ENCODE measurements at regions not wholly inside any gene's neighbourhood (a gene's known extent, or its start where the extent isn't known, plus 50 kb on each side); places are given as distances from the start of the nearest gene placed in this dataset.

DNA sequence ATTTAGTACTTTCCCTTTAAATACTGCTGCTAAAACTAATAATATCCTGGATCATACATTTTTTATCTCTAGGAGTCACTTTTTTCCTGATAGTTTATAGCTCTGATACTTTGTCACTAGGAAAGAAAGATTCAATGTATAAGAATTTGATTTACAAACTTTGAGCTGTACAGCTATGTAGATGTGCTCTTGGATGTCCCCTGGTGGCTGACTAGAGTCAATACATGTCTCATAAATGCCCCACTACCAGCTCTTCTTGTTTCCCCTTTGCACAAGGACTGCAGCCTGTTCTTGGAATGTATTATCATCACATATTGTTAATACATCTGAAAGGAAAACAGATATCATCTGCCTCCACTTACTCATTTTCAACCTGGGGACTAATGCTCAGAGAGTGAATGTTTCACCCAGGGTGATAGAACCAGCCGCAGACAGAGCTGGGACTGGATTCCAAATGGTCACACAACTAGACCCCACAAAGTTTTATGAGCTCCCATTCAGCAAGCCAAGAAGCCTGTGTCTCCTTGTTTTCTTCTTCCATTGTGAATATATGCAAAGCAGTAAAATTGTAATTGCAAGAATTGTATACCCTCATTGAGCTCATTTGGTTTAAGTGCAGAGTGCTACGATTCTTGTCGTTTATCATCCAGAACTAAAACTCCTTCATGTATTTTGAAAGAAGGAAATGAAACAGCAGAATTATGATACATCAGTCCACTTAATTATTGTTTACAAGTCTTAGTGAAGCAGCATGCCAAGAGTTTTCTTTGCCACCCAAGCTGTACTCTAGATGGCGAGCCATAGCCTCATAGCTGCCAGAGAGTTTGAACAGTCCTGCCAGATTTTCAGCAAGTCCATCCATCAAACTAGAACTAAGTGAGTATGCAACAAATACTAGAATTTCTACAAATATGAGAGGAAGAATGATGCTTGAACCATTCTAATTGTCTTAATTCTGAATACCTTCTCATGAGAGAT, 261.6 kb upstream of the LMCD1 start:
- intact Hi-C loops (cut with micrococcal nuclease): loop anchor here (5.0 kb wide), 1 partner anchor 177 kb away; no protein-coding TSS in a partner anchor

DNA sequence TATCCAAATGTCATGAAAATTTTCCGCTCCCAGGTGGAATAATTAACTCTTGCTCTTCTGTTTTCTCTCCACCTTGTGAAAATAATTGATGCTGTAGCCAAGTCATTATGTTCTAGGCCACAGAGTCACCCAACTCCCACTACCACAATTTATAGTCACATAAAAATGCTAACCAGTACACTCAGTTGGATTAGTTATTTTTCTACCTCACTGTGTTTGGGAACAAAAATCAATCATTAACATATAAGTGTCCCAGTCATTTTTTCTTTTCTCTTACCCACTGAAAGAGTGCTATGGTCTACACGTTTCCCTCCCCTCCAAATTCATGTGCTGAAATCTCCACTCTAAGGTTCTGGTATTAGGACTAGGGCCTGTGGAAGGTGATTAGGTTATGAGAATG, 255.6 kb upstream of the LMCD1 start:
- intact Hi-C loops (cut with micrococcal nuclease): no loop called here

DNA sequence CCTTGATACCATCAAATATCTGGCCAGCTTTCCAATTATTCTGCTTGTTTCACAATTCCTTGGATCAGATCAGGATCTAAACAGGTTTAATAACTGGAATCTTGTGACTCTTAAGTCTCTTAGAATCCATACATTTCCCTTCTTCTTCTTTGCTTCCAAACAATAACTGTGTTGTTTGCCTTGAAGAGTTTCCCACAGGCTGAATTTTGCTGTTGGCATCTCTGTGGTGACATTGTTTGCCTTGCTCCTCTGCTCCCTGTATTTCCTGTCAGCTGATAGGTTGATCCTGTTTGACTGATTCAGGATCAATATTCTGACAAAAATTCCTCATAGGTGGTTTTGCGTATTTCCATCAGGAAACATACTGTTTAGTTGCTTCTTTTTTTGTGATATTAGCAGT, 248.4 kb upstream of the LMCD1 start:
- intact Hi-C loops (cut with micrococcal nuclease): no loop called here

DNA sequence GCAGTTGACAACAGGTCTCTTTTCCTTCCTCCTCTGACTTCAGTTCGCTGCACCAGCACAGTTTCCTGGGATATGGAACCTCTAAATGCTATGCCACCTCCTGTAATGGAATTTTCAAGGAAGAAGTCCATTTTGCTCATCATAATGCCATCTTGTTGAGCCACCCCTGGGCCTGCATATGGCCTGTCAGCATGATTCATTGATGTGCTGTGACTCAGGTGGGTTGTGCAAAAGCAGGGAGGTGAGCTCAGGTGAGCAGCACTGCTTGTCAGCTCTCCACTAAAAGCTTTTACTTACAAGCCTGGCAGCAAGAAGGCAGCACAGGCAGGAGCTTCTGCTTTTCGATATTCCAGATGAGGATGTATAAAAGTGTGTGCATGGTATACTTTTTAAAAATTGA, 247.1 kb upstream of the LMCD1 start:
- intact Hi-C loops (cut with micrococcal nuclease): no loop called here

DNA sequence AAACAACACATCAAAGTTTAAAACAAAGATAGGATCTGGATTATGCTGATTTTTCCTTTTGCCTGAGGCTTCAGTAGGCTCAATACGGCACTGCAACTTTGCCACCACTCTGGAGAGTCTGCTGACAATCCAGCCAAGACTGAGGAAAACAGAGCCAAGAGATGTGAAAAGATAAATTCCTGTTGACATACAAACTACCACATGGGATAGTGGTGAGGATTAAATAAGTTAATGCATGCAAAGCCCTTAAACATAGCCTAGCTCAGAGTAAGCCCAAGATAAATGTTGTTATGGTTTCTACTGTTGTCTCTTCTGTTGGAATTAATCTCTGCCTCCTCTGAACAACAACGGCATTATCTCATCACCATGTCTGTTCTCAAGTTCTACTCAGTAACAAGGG, 245.9 kb upstream of the LMCD1 start:
- intact Hi-C loops (cut with micrococcal nuclease): no loop called here

DNA sequence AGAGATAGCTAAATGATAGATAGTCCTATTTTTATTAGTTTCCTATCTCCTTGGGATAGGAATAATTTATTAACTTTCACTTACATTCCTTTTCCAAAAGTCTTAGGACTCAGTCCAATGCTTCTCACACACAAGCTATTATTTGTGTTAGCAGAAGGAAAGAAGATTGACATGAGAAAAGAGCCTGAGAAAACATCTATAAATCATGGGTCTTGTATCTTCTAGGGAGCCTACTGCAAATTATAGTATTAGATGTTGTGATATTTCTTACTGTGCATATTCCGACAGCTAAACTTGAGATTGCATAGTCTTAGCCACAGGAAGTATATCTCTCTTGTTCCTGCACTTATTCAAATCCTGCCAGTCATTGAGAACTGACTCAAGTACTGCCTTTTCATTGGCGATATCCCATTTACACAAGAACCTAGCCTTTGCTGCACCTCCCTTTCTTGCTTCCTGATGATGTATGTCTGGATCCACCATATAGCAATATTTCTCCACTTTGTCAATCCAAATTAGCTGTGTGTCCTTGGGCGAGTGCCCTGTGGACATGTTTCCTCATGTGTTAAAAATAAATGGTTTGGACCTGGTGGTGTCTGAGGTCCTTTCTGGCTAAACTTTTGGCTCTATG, 245.1 kb upstream of the LMCD1 start:
- intact Hi-C loops (cut with micrococcal nuclease): no loop called here

DNA sequence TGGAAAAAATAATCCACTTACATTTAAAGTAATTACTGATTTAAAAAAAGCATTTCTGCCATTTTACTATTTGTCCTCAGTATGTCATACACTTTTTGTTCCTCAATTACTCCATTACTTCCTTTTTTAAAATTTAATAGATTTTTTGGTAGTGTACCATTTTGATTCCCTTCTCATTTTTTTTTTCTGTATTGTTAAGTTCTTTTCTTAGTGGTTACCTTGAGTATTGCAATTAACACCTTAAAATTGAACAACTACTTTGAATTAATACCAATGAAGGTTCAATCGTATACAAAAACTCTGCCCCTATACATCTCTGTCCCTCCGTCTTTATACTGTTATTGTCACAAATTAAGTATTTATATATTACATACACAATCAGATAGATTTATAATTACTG, 240.6 kb upstream of the LMCD1 start:
- intact Hi-C loops (cut with micrococcal nuclease): no loop called here

DNA sequence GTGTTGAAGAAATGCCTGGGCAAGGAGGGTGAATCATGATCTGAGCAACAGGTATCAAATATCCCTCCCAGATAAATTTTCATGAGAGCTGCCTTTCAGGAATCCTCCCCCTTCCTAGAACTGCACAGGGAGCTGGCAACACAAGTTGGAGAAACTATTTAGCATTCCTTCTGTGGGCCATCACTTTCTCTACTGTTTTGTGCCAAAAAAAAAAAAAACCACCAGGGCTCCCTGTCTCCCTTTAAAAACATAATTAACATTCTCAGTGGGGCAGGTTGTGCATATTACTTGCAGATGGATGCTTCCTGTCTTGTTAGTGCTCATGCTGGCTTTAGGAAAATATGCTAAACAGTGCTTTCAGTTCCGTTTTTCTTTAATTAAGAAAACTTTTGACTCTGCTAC, 234.9 kb upstream of the LMCD1 start:
- intact Hi-C loops (cut with micrococcal nuclease): no loop called here

DNA sequence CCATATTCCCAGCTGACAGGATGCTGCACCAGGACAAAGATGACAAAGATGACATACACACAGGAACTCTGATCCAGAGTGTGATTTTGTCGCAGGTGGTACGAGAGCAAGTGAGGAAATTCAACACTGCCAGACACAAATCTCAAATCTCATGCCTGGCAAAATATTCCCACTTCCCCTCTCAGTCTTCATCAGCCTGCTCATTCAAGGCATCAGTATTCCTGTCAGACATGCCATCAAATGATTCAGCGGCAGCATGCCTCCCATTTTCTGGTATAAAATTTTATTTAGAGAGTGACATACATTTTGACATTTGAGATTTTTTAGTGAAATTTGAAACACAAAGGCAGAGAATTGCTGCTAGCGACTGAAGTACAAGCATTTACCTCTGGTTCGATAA, 228.1 kb upstream of the LMCD1 start:
- intact Hi-C loops (cut with micrococcal nuclease): no loop called here

DNA sequence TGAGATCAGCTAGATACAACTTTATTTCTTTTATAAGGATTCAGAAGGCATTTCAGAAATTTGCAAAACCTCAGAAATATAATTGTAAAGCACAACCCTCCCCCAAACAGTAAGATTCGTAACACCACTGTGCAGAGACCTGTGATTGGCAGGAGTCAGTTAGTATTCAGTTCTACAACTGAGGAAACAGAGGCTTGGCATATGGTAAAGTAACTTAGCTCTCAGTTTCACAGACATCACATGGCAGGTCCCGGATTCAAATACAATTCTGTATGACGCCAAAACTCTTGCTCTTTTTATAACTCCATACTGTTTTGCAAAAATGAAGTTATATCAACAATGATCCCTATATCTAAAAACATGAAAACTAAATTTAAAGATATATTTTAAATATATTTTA, 225.6 kb upstream of the LMCD1 start:
- intact Hi-C loops (cut with micrococcal nuclease): no loop called here

DNA sequence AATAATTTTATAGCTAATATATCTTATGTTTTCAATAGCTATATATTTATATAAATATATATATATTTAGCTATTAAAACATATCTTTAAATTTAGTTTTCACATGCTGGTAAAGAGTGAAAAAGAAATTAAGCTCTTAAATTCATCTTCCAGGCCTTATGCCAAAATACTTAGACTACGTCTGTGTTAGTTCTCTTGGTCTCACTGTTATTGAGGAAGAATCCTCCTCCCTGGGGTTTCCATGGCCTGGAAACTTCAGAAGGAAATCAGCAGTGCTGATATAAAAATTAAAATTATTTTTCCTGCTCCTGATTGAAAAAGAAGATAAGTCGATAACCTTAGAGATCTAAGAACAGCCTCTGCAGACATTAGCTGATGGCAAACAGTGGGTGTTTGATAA, 225.1 kb upstream of the LMCD1 start:
- intact Hi-C loops (cut with micrococcal nuclease): no loop called here

DNA sequence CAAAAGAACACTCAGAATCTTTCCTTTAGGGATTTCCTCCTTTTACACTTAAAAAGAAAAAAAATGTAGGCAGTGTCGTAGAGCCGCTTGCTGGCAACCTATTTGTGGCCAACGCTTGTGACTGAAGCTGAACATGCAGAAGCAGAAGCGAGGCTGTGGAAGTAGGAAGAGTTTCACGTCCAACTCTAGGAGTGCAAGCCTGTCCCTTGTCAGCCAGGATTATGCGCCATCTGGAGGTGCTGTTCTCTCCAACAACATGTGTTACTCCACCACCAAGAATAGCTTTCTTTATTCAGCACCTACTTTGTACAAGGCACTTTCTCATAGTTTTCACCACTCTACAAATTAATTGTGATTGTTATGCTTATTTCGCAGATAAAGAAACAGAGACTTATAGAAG, 223.2 kb upstream of the LMCD1 start:
- intact Hi-C loops (cut with micrococcal nuclease): no loop called here

DNA sequence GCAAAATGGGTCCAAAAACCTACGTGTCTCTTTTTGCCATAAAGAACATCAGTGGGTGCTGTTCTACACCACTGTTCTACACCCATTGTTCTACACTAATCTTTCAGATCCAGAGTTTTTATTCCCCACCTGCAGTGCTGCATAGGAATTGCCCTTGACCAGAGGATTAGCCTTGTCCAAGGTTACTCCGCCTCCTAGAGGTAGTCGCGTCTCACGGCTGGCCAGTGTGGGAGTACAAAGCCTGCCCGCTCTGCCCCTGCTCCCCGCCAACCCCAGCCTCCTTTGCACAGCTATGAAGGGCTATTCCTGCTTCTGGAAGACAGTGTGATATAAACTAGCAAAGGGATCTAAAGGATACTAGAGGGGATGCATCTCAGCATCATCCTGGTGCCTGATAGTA, 222.1 kb upstream of the LMCD1 start:
- intact Hi-C loops (cut with micrococcal nuclease): no loop called here

DNA sequence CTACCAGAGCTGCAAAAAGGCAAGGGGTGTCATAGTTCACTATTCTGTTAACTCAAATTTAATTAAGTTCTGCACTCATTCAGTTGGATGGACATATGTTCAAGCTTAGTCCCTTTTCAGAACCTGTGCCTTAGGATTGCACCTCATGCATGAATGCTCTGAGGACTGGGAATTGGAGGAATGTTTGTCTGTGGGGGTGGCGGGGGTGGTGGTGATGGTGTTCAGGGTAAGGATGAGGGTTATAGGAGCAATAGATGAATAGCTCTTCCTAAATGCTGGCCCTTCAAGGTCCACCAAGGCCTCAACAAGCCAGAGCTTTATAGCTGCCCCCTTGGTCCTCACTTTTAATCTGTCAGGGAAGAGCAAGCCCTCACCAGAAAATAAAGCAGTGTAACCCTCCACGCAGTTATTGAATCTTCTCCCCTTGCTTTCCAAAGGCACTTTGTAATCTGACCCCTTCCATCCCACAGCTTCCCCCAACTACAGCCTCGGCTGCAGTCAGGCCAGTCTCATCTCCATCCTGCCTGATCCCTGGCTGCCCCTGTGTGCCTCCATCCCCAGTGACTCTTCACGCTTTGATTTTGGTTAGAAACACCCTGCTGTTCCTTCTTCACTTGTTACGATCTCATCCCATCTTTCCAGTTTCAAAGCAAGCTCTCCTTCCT, 221.6 kb upstream of the LMCD1 start:
- intact Hi-C loops (cut with micrococcal nuclease): no loop called here

DNA sequence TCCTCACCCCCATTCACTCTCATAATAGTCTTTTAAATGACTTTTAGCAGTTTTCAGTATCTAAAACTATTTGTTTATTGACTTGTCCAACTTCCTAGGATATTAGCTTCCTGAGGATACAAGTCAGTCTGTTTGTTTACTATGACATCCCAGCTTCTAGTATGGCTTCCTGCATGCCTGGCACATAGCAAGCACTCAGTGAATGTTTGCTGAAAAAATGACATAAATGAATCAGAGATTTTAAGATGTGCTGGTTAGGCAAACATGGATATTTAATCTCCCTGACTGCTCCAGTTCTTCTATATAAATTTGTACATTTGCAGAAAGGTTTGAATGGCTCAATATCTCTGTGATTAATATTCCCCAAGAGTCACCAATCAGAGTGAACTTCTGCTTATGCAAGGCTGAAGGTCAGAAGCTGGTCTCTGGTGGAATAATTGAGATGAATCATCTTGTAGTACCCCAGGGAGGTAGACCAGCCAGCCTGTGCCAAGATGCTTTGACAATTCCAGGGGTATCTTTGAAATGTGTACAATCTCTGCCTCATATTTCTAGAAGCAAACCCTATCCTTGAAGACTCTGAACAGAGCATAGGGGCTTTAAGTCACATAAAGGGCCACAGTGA, 219.0 kb upstream of the LMCD1 start:
- intact Hi-C loops (cut with micrococcal nuclease): no loop called here

DNA sequence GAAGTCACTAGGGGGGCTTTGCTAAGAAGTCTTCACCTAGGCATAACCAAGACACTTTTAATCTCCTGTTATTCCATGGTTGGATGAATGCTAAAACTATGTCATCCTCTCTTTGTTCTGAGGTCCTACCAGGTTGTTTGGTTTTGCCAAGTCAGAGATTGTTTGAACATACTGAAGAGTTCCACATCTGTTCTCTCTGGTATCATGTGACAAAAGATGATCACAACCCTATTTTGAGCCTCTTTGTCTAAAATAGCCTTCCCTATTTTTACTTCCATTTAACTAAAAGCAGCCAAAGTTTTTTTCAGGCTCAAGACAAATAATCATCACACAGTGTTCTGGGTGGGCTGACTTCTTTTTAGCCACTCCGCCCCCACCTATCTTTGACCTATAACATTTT, 218.4 kb upstream of the LMCD1 start:
- intact Hi-C loops (cut with micrococcal nuclease): no loop called here

DNA sequence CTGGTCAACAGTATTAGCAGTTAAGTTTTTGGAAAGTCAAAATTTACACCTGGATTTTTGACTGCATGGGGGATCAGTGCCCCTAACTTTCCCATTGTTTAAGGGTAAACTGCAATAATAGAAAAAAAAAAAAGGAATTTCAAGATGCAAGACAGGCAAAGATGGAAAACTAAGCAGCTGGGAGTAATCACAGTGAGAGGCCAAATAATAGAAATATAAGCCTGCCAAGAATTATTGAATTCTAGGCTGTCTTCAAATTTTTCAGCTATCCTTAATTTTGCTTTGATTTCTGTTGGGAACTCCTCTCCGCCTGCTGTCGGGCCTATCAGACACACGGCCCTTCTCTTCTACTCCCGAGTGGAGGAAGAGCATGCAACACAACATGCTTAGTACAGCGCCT, 215.5 kb upstream of the LMCD1 start:
- intact Hi-C loops (cut with micrococcal nuclease): no loop called here

DNA sequence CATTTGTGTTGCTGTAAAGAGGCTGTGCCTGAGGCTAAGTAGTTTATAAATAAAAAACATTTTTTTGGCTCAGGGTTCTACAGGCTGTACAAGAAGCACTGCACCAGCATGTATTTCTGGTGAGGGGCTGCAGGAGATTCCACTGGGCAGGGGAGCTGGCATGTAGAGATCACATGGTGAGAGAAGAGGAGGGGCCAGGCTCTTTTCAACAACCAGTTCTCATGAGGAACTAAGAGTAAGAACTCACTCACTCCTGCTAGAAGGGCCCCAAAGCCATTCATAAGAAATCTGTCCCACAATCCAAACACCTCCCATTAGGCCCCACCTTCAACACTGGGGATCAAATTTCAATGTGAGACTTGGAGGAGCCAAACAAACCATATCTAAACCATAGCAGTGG, 214.9 kb upstream of the LMCD1 start:
- intact Hi-C loops (cut with micrococcal nuclease): no loop called here

DNA sequence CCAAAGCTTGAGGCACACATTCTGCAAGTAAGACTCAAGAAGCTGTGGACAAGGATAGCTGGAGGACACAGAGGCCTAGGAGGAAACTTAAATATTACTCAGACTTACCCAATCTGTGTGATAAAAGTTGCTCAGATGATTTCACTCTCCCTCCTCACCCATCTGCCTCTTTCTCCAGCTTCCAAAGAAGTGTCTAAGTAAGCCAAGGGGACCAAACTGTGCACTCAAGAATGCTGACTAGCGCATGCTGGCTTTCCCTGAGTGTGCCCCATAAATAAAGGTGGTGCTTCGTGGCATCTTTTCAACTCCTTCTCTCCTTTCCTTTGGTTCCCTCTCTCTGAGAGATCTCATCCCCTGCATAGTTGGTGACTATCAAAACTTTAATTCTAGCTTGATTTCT, 211.0 kb upstream of the LMCD1 start:
- intact Hi-C loops (cut with micrococcal nuclease): no loop called here

DNA sequence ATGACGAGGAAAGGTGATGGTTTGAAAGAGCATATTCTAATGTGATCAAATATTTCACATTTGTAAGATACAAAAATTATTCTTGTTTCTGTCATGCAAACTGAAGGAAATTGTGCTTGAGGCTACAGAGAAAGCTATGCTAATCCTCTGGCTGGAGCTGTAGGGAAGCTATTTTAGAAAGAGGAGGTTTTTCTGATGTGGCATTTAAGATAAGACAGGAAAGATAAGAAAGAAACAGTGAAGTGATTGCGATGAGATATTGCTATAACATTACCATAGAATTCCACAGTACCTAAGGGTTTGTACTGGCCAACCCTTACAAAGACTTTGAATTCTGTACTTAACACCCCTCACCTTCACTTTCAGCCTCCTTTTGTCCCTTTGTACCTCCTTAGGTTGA, 205.2 kb upstream of the LMCD1 start:
- intact Hi-C loops (cut with micrococcal nuclease): no loop called here

DNA sequence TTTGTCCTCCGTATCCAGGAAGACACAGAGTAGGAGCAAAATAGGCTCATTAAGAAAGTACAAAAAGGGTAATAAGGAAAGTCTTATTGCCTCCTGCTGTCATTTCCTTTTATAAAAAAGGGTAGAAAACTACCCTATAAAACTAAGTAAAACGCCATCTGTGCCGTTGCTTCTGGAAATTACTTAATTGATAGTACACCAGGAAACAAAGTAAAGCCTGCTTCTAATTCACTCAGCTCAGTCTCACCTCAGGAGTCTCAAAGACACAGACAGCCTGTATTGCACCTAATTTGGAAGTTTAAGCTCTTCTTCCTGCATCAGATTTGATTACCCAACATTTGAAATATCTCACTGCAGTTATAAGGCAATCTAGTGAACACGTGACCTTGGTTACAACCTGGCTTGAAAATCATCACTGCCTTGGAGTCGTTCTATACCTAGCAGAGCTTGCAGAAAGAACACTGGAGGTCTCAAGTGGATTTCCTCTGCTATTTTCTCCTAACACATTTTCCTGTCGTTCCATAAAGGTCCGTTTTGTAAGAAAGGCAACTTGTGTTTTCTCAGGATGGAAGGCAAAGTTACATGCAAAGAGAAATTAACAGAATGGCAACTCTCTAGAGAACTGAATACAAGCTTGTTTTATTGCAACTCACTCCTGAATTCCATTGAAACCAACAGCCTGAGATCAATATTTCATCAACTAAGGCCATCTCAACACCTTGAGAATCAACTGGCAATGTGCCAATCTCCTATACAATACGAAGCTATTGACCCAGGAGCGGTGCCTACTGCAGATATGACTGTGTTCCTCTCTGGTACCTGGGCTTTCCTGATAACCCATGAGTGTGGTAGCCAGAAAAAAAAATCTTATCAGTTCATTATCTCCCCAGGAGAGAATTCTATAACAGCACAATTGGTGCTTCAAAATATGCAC, 203.3 kb upstream of the LMCD1 start:
- intact Hi-C loops (cut with micrococcal nuclease): no loop called here
